B cell (primary cell): ENCODE measurements at regions not wholly inside any gene's neighbourhood (a gene's known extent, or its start where the extent isn't known, plus 50 kb on each side); places are given as distances from the start of the nearest gene placed in this dataset.
"Not testable (repeated sequence)": the region's sequence is repeated elsewhere in the genome, so short reads cannot be mapped to it uniquely, and the experiment has no call there.

Experiments
- ATAC-seq: fragments of 200-7000 bp; cut with Tn5 transposase; one replicate; pipeline ENCODE4 v1.10.0; 2021; ENCODE audit warnings: low read depth, mild to moderate bottlenecking, moderate number of reproducible peaks, moderate library complexity
- CTCF ChIA-PET: fragments of 350-600 bp; sonication (Branson Sonifier 250); formaldehyde crosslinking; loops from one replicate; lab custom pipeline; 2021; ENCODE audit warnings: antibody characterized with exemption, inconsistent platforms; lab: Charles Lee
- POLR2A ChIA-PET: fragments of 350-600 bp; sonication (Branson Sonifier 250); formaldehyde crosslinking; loops from one replicate; lab custom pipeline; 2021; ENCODE audit warnings: antibody characterized with exemption; lab: Charles Lee
- DNase-seq: peaks from one replicate; pipeline ENCODE4 v3.0.0; 2013
- H2AFZ ChIP-seq: 2 replicates; pipeline ENCODE4 v1.6.1; 2012; ENCODE audit warnings: mild to moderate bottlenecking, low read depth, low read length; ENCODE audit not compliant: insufficient read depth, poor library complexity, severe bottlenecking
- H3K27ac ChIP-seq, 2 donors: 1 replicate in 1 of 2; 2 replicates in 1 of 2; pipeline ENCODE4 v1.5.1; 2012 to 2013; ENCODE audit warnings: low read length in 2 of 2, mild to moderate bottlenecking in 2 of 2, moderate library complexity in 1 of 2
- H3K27me3 ChIP-seq, 4 experiments: fragments of 200-600 bp in 1 of 4; sonication (generic) in 1 of 4; replicated peaks in 1 of 4; 1 replicate in 2 of 4; 2 replicates in 2 of 4; pipeline versions ENCODE4 v1.6.1 to v1.7.0; 2013 to 2016; ENCODE audit warnings: low read length in 3 of 4, mild to moderate bottlenecking in 2 of 4, mixed read lengths in 1 of 4, moderate library complexity in 1 of 4; ENCODE audit not compliant: insufficient read depth in 4 of 4, control insufficient read depth in 3 of 4; ENCODE audit errors: control extremely low read depth in 1 of 4
- H3K36me3 ChIP-seq, 2 experiments: replicated peaks in 1 of 2; 1 replicate in 1 of 2; 2 replicates in 1 of 2; pipeline versions ENCODE4 v1.6.1 to v1.7.1; 2013; ENCODE audit warnings: low read length in 1 of 2; ENCODE audit not compliant: insufficient read depth in 2 of 2, control insufficient read depth in 1 of 2; ENCODE audit errors: control extremely low read depth in 1 of 2, extremely low read depth in 1 of 2
- H3K4me1 ChIP-seq, 2 donors: fragments of 200-600 bp in 1 of 2; sonication (generic) in 1 of 2; 1 replicate in 1 of 2; 2 replicates in 1 of 2; pipeline versions ENCODE4 v1.5.1 to v1.6.1; 2013 to 2017; ENCODE audit warnings: low read length in 2 of 2; ENCODE audit not compliant: control insufficient read depth in 2 of 2, insufficient read depth in 2 of 2
- H3K4me2 ChIP-seq: replicated peaks from 2 replicates; pipeline ENCODE3; 2012; ENCODE audit warnings: mild to moderate bottlenecking, low read depth, low read length; ENCODE audit not compliant: poor library complexity, severe bottlenecking
- H3K4me3 ChIP-seq, 5 experiments: fragments of 200-600 bp in 1 of 5; sonication (generic) in 1 of 5; 1 replicate in 3 of 5; 2 replicates in 2 of 5; pipeline versions ENCODE4 v1.5.1 to v1.7.0; 2011 to 2016; ENCODE audit warnings: low read length in 4 of 5, mild to moderate bottlenecking in 4 of 5, low read depth in 2 of 5, control low read depth in 1 of 5, moderate library complexity in 1 of 5; ENCODE audit not compliant: insufficient read depth in 1 of 5; ENCODE audit errors: control extremely low read depth in 1 of 5, extremely low read depth in 1 of 5
- H3K79me2 ChIP-seq: fragments of 200-600 bp; sonication (generic); one replicate; pipeline ENCODE4 v1.6.0; 2016; ENCODE audit warnings: low read length; ENCODE audit not compliant: control insufficient read depth, insufficient read depth
- H3K9ac ChIP-seq: fragments of 200-600 bp; sonication (generic); 2 replicates; pipeline ENCODE4 v1.6.1; 2017; ENCODE audit warnings: mild to moderate bottlenecking, low read length, moderate library complexity
- H3K9me3 ChIP-seq, 3 donors: one replicate each; pipeline versions ENCODE4 v1.6.1 to v1.7.1; 2013; ENCODE audit warnings: low read length in 2 of 3; ENCODE audit not compliant: control insufficient read depth in 2 of 3, insufficient read depth in 1 of 3; ENCODE audit errors: control extremely low read depth in 1 of 3
- H4K20me1 ChIP-seq: 2 replicates; pipeline ENCODE4 v1.6.0; 2012; ENCODE audit warnings: mild to moderate bottlenecking, low read length; ENCODE audit not compliant: insufficient read depth, control insufficient read depth, poor library complexity, severe bottlenecking
- H3K27ac Mint-ChIP-seq: one replicate; pipeline ENCODE4 v1.8.0; 2021; ENCODE audit warnings: mixed read lengths
- H3K27me3 Mint-ChIP-seq: one replicate; pipeline ENCODE4 v1.8.0; 2021; ENCODE audit warnings: mixed read lengths
- H3K4me1 Mint-ChIP-seq: one replicate; pipeline ENCODE4 v1.8.0; 2021; ENCODE audit warnings: mixed read lengths
- H3K4me3 Mint-ChIP-seq: one replicate; pipeline ENCODE4 v1.8.0; 2021; ENCODE audit warnings: mixed read lengths
- H3K9me3 Mint-ChIP-seq: one replicate; pipeline ENCODE4 v1.8.0; 2022; ENCODE audit warnings: mixed read lengths; ENCODE audit not compliant: insufficient read depth
- WGBS: methylation state at CpG from one replicate; pipeline ENCODE4 v1.1.5; 2013; ENCODE audit warnings: missing lambda C conversion rate; ENCODE audit not compliant: insufficient coverage; 5-methylcytosine and 5-hydroxymethylcytosine counted together
- intact Hi-C: fragments of 100-400 bp; cut with micrococcal nuclease; formaldehyde crosslinking; loops from one replicate; pipeline ENCODE4 v1.10.0; 2022
- small RNA-seq: library from RNA; depleted of rRNA; stranded (forward); fragments of <200 nt; gene quantifications from one replicate; pipeline ENCODE3, GENCODE V24; 2012; ENCODE audit warnings: low replicate concordance, low read depth; ENCODE audit not compliant: insufficient read length

DNA sequence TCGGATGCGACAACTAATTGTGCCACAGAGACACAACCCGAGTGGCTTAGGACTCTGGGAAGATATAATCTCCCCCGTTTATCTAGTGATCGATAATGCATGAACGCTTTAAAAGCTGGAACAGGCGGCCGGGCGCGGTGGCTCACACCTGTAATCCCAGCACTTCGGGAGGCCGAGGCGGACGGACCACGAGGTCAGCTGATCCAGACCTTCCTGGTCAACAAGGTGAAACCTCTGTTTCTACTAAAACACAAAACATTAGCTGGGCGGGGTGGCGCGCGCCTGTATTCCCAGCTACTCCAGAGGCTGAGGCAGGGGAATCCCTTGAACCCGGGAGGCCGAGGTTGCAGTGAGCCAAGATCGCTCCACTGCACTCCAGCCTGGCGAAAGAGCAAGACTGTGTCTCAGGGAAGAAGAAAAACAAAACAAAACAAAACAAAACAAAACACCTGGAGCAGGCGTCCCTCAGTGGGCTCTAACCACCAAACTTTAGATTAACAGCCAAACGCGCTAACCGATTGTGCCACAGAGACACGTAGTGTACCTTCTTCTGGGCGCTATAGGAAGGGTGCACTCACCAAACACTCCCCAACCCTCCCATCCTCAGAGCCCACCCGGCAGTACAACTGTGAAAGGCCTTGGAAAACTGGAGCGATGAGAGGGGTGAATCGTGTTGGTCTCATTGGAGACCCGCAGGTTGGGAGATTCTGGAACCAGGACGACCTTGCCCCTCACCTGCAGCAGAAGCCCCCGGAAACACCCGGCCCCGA, 53.3 kb upstream of the PPIAL4F start:
- H3K27ac ChIP-seq, CTCF ChIA-PET, POLR2A ChIA-PET, intact Hi-C loops, H3K9ac ChIP-seq, H3K9me3 Mint-ChIP-seq, H3K4me1 ChIP-seq, H3K27ac Mint-ChIP-seq, H3K9me3 ChIP-seq, H3K4me2 ChIP-seq, H3K27me3 Mint-ChIP-seq, H3K4me3 ChIP-seq, H3K27me3 ChIP-seq, H2AFZ ChIP-seq, H3K79me2 ChIP-seq, H4K20me1 ChIP-seq, H3K36me3 ChIP-seq, H3K4me1 Mint-ChIP-seq: not testable (repeated sequence)
- 99% methylated on average over 12 of the region's 37 CpGs for WGBS
- peak overlapping the region; percentile 62 for H3K4me3 Mint-ChIP-seq
- ATAC-seq: peak; percentile 21
- peak; percentile 6 for DNase-seq

Small RNA genes in the stretch of these regions (small RNA-seq; reads per million reads assigned to genes)
- 39.9 reads per million, percentile 92 among the genes with 10 or more reads in this experiment for gene RF00003
